HCT116 (cell line): ENCODE measurements at regions not wholly inside any gene's neighbourhood (a gene's known extent, or its start where the extent isn't known, plus 50 kb on each side); places are given as distances from the start of the nearest gene placed in this dataset.

Experiments
- CEBPB ChIP-seq: IDR thresholded peaks from 2 replicates; pipeline ENCODE4 v1.6.1; 2012; ENCODE audit warnings: low read depth
- CTCF ChIP-seq, 3 experiments: fragments of 200-600 bp in 1 of 3; sonication (generic) in 1 of 3; IDR thresholded peaks in 2 of 3; conservative IDR thresholded peaks in 1 of 3; 2 replicates each; pipeline ENCODE4 v1.5.1; 2012 to 2017; ENCODE audit warnings: low read depth in 2 of 3, low read length in 2 of 3, antibody characterized with exemption in 1 of 3, borderline replicate concordance in 1 of 3, control low read depth in 1 of 3, mild to moderate bottlenecking in 1 of 3, mixed read lengths in 1 of 3, mixed run types in 1 of 3, moderate library complexity in 1 of 3; ENCODE audit not compliant: insufficient read depth in 1 of 3
- EZH2phosphoT487 ChIP-seq: fragments of 200-600 bp; IDR thresholded peaks from 2 replicates; pipeline ENCODE4 v1.6.1; 2018; ENCODE audit warnings: antibody characterized with exemption, borderline replicate concordance

GRCh38 chr12:75611041-75611440 lies 99.6 kb upstream of the KRR1 start:
- TF ChIP-seq CTCF (IDR thresholded peaks at IDR 0.05 in 2 of 3, conservative IDR thresholded peaks at IDR 0.05 in 1 of 3; ENCODE audit: borderline replicate concordance in 1 of 3, insufficient read depth in 1 of 3, low read depth in 2 of 3, low read length in 2 of 3) (peak in 1 of 3 experiments; percentile 22; a peak in 1 of 6 replicates), CEBPB (no peak), EZH2phosphoT487 (no peak)
